ENCODE measurements at regions not wholly inside any gene's neighbourhood (a gene's known extent, or its start where the extent isn't known, plus 50 kb on each side); places are given as distances from the start of the nearest gene placed in this dataset.
"Not testable (repeated sequence)": the region's sequence is repeated elsewhere in the genome, so short reads cannot be mapped to it uniquely, and the experiment has no call there.

- Histone ChIP-seq H2AFZ (ENCODE audit: low read length) (no peak overlapping the region), H3K4me1 (ENCODE audit: insufficient read depth, low read length, severe bottlenecking) (no peaks in the 10 kb centered on the region), H3K27me3 (ENCODE audit: insufficient read depth, low read length) (no peaks in the 10 kb centered on the region), H3K4me3 (ENCODE audit: low read depth, low read length, poor library complexity, severe bottlenecking) (no peak overlapping the region), H3K27ac (ENCODE audit: low read depth, low read length, poor library complexity, severe bottlenecking) (no peak overlapping the region), H3K9ac (ENCODE audit: low read length) (no peak overlapping the region), H3K4me2 (ENCODE audit: low read length) (no peak overlapping the region), H3K79me2 (ENCODE audit: insufficient read depth, low read length) (no peaks in the 10 kb centered on the region), H4K20me1 (ENCODE audit: insufficient read depth, low read length) (no peaks in the 10 kb centered on the region), H3K36me3 (ENCODE audit: insufficient read depth, low read length) (no peaks in the 10 kb centered on the region), H3K9me2 (ENCODE audit: low read depth, low read length) (no peaks in the 10 kb centered on the region), H3K9me3 (ENCODE audit: low read length) (no peaks in the 10 kb centered on the region), H3F3A (ENCODE audit: insufficient read depth, low read length) (no peaks in the 10 kb centered on the region)
- TF ChIP-seq EZH2 (IDR thresholded peaks at IDR 0.05; ENCODE audit: borderline replicate concordance, low read length) (no peak), CTCF (IDR thresholded peaks at IDR 0.05; ENCODE audit: low read length) (no peak)
Measured at GRCh38 chr9:32136700-32137339, 247.6 kb upstream of the ACO1 start.

GRCh38 chr9:32142074-32142473, 242.4 kb upstream of the ACO1 start:
- H3K27ac ChIP-seq (ENCODE audit: low read depth, low read length, poor library complexity, severe bottlenecking), result no peak overlapping the region
- H3K4me3 ChIP-seq (ENCODE audit: low read depth, low read length, poor library complexity, severe bottlenecking), result no peak overlapping the region
- no peaks in the 10 kb centered on the region for H3F3A ChIP-seq (ENCODE audit: insufficient read depth, low read length)
- H4K20me1 ChIP-seq (ENCODE audit: insufficient read depth, low read length), result no peaks in the 10 kb centered on the region
- H3K9me2 ChIP-seq (ENCODE audit: low read depth, low read length), result no peaks in the 10 kb centered on the region
- H3K4me1 ChIP-seq (ENCODE audit: insufficient read depth, low read length, severe bottlenecking), result no peaks in the 10 kb centered on the region
- H3K9ac ChIP-seq (ENCODE audit: low read length), result no peak overlapping the region
- TF ChIP-seq EZH2 (IDR thresholded peaks at IDR 0.05; ENCODE audit: borderline replicate concordance, low read length), result no peak
- no peak for TF ChIP-seq CTCF (IDR thresholded peaks at IDR 0.05; ENCODE audit: low read length)
- no peaks in the 10 kb centered on the region for H3K9me3 ChIP-seq (ENCODE audit: low read length)
- no peak overlapping the region for H3K4me2 ChIP-seq (ENCODE audit: low read length)
- H3K27me3 ChIP-seq (ENCODE audit: insufficient read depth, low read length), result no peaks in the 10 kb centered on the region
- H3K36me3 ChIP-seq (ENCODE audit: insufficient read depth, low read length), result no peaks in the 10 kb centered on the region
- no peak overlapping the region for H2AFZ ChIP-seq (ENCODE audit: low read length)
- no peaks in the 10 kb centered on the region for H3K79me2 ChIP-seq (ENCODE audit: insufficient read depth, low read length)

GRCh38 chr9:32148553-32148952, 235.9 kb upstream of the ACO1 start:
- H2AFZ ChIP-seq (ENCODE audit: low read length); H3K9me2 ChIP-seq (ENCODE audit: low read depth, low read length); H3K79me2 ChIP-seq (ENCODE audit: insufficient read depth, low read length); H3K36me3 ChIP-seq (ENCODE audit: insufficient read depth, low read length); H3K27ac ChIP-seq (ENCODE audit: low read depth, low read length, poor library complexity, severe bottlenecking); H3K4me1 ChIP-seq (ENCODE audit: insufficient read depth, low read length, severe bottlenecking); H3K9me3 ChIP-seq (ENCODE audit: low read length); H3K27me3 ChIP-seq (ENCODE audit: insufficient read depth, low read length); H4K20me1 ChIP-seq (ENCODE audit: insufficient read depth, low read length); H3K9ac ChIP-seq (ENCODE audit: low read length); H3K4me3 ChIP-seq (ENCODE audit: low read depth, low read length, poor library complexity, severe bottlenecking); H3K4me2 ChIP-seq (ENCODE audit: low read length); H3F3A ChIP-seq (ENCODE audit: insufficient read depth, low read length): not testable (repeated sequence)
- TF ChIP-seq CTCF (IDR thresholded peaks at IDR 0.05; ENCODE audit: low read length), result peak; percentile 19; the same call in 1 of the 2 replicates
